ENCODE measurements at regions not wholly inside any gene's neighbourhood (a gene's known extent, or its start where the extent isn't known, plus 50 kb on each side); places are given as distances from the start of the nearest gene placed in this dataset.
"Not testable (repeated sequence)": the region's sequence is repeated elsewhere in the genome, so short reads cannot be mapped to it uniquely, and the experiment has no call there.

DNA sequence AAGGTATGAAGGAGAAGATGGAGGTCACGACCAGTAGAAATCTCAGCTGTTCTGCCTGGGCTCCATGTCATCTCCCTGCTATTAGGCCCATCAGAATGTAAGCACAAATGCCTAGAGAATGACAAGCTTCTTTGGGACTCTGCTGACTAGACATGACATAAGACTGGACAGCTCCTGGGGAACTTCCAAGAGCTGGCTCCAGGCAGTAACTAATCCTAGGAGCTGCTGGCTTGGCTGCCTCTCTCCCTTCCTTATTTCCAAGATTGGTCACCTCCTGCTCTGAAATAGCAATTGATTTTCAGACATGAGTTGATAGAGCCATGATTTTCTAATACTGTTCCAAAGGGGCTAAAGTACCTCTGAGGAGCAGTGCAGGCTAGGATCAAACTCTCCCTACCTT is 57.5 kb upstream of the TP53BP2 start:
- in situ Hi-C loops (cut with HindIII; ENCODE audit: low pct_unique_long_range_greater_than_20kb, low sequenced_read_pairs); DNase-seq (ENCODE audit: low read depth, low spot score): not testable (repeated sequence)

DNA sequence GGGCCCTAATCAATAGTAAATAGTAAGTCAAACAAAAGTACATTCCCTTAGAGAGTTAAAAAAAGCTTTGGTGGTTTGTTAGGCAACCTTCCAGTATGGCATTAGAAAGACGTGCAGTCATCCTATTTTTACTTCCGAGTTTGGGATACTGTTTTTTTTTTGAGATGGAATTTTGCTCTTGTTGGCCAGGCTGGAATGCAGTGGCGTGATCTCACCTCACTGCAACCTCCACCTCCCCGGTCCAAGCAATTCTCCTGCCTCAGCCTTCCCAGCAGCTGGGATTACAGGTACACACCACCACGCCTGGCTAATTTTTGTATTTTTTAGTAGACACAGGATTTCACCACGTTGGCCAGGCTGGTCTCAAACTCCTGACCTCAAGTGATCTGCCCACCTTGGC is 54.0 kb upstream of the TP53BP2 start:
- DNase-seq (ENCODE audit: low read depth, low spot score); in situ Hi-C loops (cut with HindIII; ENCODE audit: low pct_unique_long_range_greater_than_20kb, low sequenced_read_pairs): not testable (repeated sequence)

DNA sequence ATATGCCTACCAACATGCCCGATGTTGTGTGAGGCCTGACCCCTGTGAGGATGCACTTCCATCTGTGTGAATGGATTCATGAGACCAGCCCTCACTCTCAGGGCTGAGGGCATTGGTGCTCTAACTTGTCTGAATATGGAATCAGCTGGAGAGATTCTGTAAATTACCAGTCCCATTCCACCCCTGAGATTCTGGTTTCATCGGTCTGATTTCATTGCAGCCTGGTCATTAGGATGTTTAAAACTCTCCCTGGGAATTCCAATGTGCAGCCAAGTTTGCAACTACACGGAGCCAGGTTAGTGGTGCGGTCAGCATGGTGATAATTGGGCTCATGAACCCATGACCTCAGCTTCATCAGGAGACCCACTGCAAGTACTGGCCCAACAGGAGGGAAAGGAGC is 51.4 kb upstream of the TP53BP2 start:
- in situ Hi-C loops (cut with HindIII; ENCODE audit: low pct_unique_long_range_greater_than_20kb, low sequenced_read_pairs); DNase-seq (ENCODE audit: low read depth, low spot score): not testable (repeated sequence)

DNA sequence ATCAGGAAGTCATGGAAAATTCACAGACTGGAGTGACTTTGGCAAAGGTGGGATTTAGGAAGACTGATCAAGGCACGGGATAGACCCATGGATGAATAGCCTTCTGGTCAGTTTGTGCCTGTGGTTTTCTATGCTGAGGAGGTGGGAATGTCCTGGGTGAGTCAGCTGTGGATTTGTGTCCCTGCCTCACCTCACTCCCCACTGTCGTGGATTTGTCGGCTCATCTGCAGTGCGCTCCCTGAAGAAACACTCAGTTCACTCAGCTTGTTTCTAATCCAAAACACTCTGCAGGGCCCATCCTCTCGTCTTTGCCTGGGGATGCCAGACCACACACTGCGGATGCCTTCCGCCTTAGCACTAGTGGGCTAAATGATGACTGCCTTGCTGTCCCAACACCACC is 50.2 kb upstream of the TP53BP2 start:
- in situ Hi-C loops (cut with HindIII; ENCODE audit: low pct_unique_long_range_greater_than_20kb, low sequenced_read_pairs); DNase-seq (ENCODE audit: low read depth, low spot score): not testable (repeated sequence)

Small RNAs in the stretch of these regions (small RNA-seq; reads per million reads assigned to genes)
- 0 reads per million in 2 experiments for gene RNU6-1319P

All from SK-MEL-5 (cell line).